H9 (cell line): ENCODE measurements at regions not wholly inside any gene's neighbourhood (a gene's known extent, or its start where the extent isn't known, plus 50 kb on each side); places are given as distances from the start of the nearest gene placed in this dataset.

Experiments
- DNase-seq: peaks from one replicate; pipeline ENCODE4 v3.0.0-alpha.2; 2017
- H2AFZ ChIP-seq: one replicate; pipeline ENCODE4 v1.6.1; 2013; ENCODE audit warnings: mild to moderate bottlenecking, low read length, control low read depth, moderate library complexity
- H2AK5ac ChIP-seq: 2 replicates; pipeline ENCODE4 v1.6.1; 2013; ENCODE audit warnings: low read length, control low read depth, mixed read lengths; ENCODE audit not compliant: insufficient read length
- H2BK120ac ChIP-seq: one replicate; pipeline ENCODE4 v1.6.1; 2013; ENCODE audit warnings: low read depth, mild to moderate bottlenecking, low read length, control low read depth, inconsistent platforms; ENCODE audit not compliant: poor library complexity, severe bottlenecking
- H2BK12ac ChIP-seq: 2 replicates; pipeline ENCODE4 v1.6.1; 2013; ENCODE audit warnings: low read length, control low read depth, mixed read lengths, low read depth; ENCODE audit not compliant: insufficient read length
- H2BK15ac ChIP-seq: 2 replicates; pipeline ENCODE4 v1.6.1; 2013; ENCODE audit warnings: low read depth, low read length, control low read depth
- H2BK20ac ChIP-seq: one replicate; pipeline ENCODE4 v1.6.1; 2013; ENCODE audit warnings: low read depth, mild to moderate bottlenecking, low read length, control low read depth, inconsistent platforms; ENCODE audit not compliant: poor library complexity, severe bottlenecking
- H2BK5ac ChIP-seq: 2 replicates; pipeline ENCODE4 v1.6.1; 2013; ENCODE audit warnings: low read length, control low read depth, mixed read lengths; ENCODE audit not compliant: insufficient read length
- H3K14ac ChIP-seq: 2 replicates; pipeline ENCODE4 v1.6.1; 2013; ENCODE audit warnings: low read length, control low read depth; ENCODE audit not compliant: insufficient read depth
- H3K18ac ChIP-seq: 2 replicates; pipeline ENCODE4 v1.6.1; 2013; ENCODE audit warnings: low read depth, mild to moderate bottlenecking, mixed read lengths, low read length, control low read depth; ENCODE audit not compliant: insufficient read length
- H3K23ac ChIP-seq: 2 replicates; pipeline ENCODE4 v1.6.1; 2013; ENCODE audit warnings: low read length, control low read depth, mixed read lengths, low read depth; ENCODE audit not compliant: insufficient read length
- H3K23me2 ChIP-seq: 2 replicates; pipeline ENCODE4 v1.6.1; 2013; ENCODE audit warnings: low read depth, mild to moderate bottlenecking, mixed read lengths, low read length, control low read depth; ENCODE audit not compliant: insufficient read length, poor library complexity, severe bottlenecking
- H3K27ac ChIP-seq: 2 replicates; pipeline ENCODE4 v1.5.1; 2013; ENCODE audit warnings: low read length, control low read depth, mixed read lengths, low read depth; ENCODE audit not compliant: insufficient read length
- H3K27me3 ChIP-seq: 2 replicates; pipeline ENCODE4 v1.6.1; 2013; ENCODE audit warnings: low read length, control low read depth, inconsistent platforms; ENCODE audit not compliant: insufficient read depth
- H3K4ac ChIP-seq: 2 replicates; pipeline ENCODE4 v1.6.1; 2013; ENCODE audit warnings: low read depth, mild to moderate bottlenecking, control low read depth, inconsistent platforms, low read length, moderate library complexity
- H3K4me1 ChIP-seq: 2 replicates; pipeline ENCODE4 v1.6.1; 2013; ENCODE audit warnings: low read length, control low read depth, inconsistent platforms; ENCODE audit not compliant: insufficient read depth
- H3K4me2 ChIP-seq: 2 replicates; pipeline ENCODE4 v1.6.1; 2013; ENCODE audit warnings: low read length, control low read depth, mixed read lengths; ENCODE audit not compliant: insufficient read length, insufficient read depth
- H3K56ac ChIP-seq: 2 replicates; pipeline ENCODE4 v1.6.1; 2013; ENCODE audit warnings: low read depth, mild to moderate bottlenecking, mixed read lengths, low read length, control low read depth; ENCODE audit not compliant: insufficient read length
- H3K79me1 ChIP-seq: 2 replicates; pipeline ENCODE4 v1.6.1; 2013; ENCODE audit warnings: low read depth, mild to moderate bottlenecking, moderate library complexity, low read length, control low read depth, inconsistent platforms; ENCODE audit not compliant: insufficient read depth, poor library complexity, severe bottlenecking
- H3K79me2 ChIP-seq: 2 replicates; pipeline ENCODE4 v1.6.1; 2013; ENCODE audit warnings: low read length, control low read depth, inconsistent platforms; ENCODE audit not compliant: insufficient read depth
- H3K9ac ChIP-seq: 2 replicates; pipeline ENCODE4 v1.6.1; 2013; ENCODE audit warnings: low read length, control low read depth, mixed read lengths; ENCODE audit not compliant: insufficient read length; ENCODE audit errors: extremely low read depth
- H3K9me3 ChIP-seq: one replicate; pipeline ENCODE4 v1.6.1; 2013; ENCODE audit warnings: low read depth, low read length, inconsistent platforms; ENCODE audit not compliant: control insufficient read depth
- H3T11ph ChIP-seq: one replicate; pipeline ENCODE4 v1.6.1; 2013; ENCODE audit warnings: mild to moderate bottlenecking, low read length, control low read depth, inconsistent platforms
- H4K20me1 ChIP-seq: one replicate; pipeline ENCODE4 v1.6.1; 2013; ENCODE audit not compliant: control insufficient read depth, insufficient read length, insufficient read depth
- H4K5ac ChIP-seq: 2 replicates; pipeline ENCODE4 v1.6.1; 2013; ENCODE audit warnings: low read depth, mild to moderate bottlenecking, mixed read lengths, low read length, control low read depth; ENCODE audit not compliant: insufficient read length
- H4K8ac ChIP-seq: replicated peaks from 2 replicates; pipeline ENCODE4 v1.6.1; 2013; ENCODE audit warnings: low read length, control low read depth, mixed read lengths, low read depth; ENCODE audit not compliant: insufficient read length
- H4K91ac ChIP-seq: 2 replicates; pipeline ENCODE4 v1.6.1; 2013; ENCODE audit warnings: low read depth, mild to moderate bottlenecking, moderate library complexity, mixed read lengths, low read length, control low read depth; ENCODE audit not compliant: insufficient read length
- H3K27ac Mint-ChIP-seq, 3 experiments: 2 replicates in 2 of 3; 3 replicates in 1 of 3; pipeline ENCODE4 v1.8.0; 2020 to 2021; ENCODE audit warnings: mixed read lengths in 3 of 3, mild to moderate bottlenecking in 1 of 3, moderate library complexity in 1 of 3
- H3K27me3 Mint-ChIP-seq: 2 replicates; pipeline ENCODE4 v1.8.0; 2021; ENCODE audit warnings: low read depth, mild to moderate bottlenecking, moderate library complexity, mixed read lengths
- H3K36me3 Mint-ChIP-seq, 3 experiments: 2 replicates in 2 of 3; 3 replicates in 1 of 3; pipeline ENCODE4 v1.8.0; 2020 to 2021; ENCODE audit warnings: low read depth in 3 of 3, mixed read lengths in 3 of 3; ENCODE audit not compliant: insufficient read depth in 1 of 3
- H3K4me1 Mint-ChIP-seq, 2 experiments: 2 replicates each; pipeline ENCODE4 v1.8.0; 2020; ENCODE audit warnings: mixed read lengths in 2 of 2
- H3K4me3 Mint-ChIP-seq, 2 experiments: 2 replicates in 1 of 2; 3 replicates in 1 of 2; pipeline ENCODE4 v1.8.0; 2020 to 2021; ENCODE audit warnings: mild to moderate bottlenecking in 2 of 2, mixed read lengths in 2 of 2, moderate library complexity in 1 of 2
- H3K9me3 Mint-ChIP-seq, 2 experiments: 2 replicates in 1 of 2; 3 replicates in 1 of 2; pipeline ENCODE4 v1.8.0; 2020; ENCODE audit warnings: mild to moderate bottlenecking in 2 of 2, mixed read lengths in 2 of 2, moderate library complexity in 1 of 2
- CTCF ChIP-seq: fragments of 200-600 bp; sonication (generic); conservative IDR thresholded peaks from 3 replicates; pipeline ENCODE4 v1.8.0; 2021; ENCODE audit warnings: antibody characterized with exemption, mild to moderate bottlenecking
- WGBS: extraction: QIAGEN DNeasy Blood & Tissue Kit; methylation state at CpG from one replicate; pipeline ENCODE4 v1.1.7; 2013; ENCODE audit warnings: missing lambda C conversion rate, low lambda C conversion rate, mixed read lengths; ENCODE audit not compliant: insufficient read length; ENCODE audit errors: extremely low coverage; 5-methylcytosine and 5-hydroxymethylcytosine counted together

- no peaks in the 10 kb centered on the region for H3K4me1 ChIP-seq
- H3K79me1 ChIP-seq: no peaks in the 10 kb centered on the region
- H3K36me3 Mint-ChIP-seq: no peaks in the 10 kb centered on the region
- H3K9me3 ChIP-seq: no peaks in the 10 kb centered on the region
- no peak overlapping the region for H2BK20ac ChIP-seq
- H3T11ph ChIP-seq: no peak overlapping the region
- H4K91ac ChIP-seq: no peak overlapping the region
- no peak overlapping the region for H3K23ac ChIP-seq
- H3K9ac ChIP-seq: no peak overlapping the region
- no peak overlapping the region for H2AK5ac ChIP-seq
- H4K5ac ChIP-seq: no peak overlapping the region
- H2BK120ac ChIP-seq: no peak overlapping the region
- no peak for DNase-seq
- no peak overlapping the region for H3K27ac ChIP-seq
- no peak overlapping the region for H2BK15ac ChIP-seq
- no peak overlapping the region for H3K14ac ChIP-seq
- no peak overlapping the region for H3K4ac ChIP-seq
- H3K56ac ChIP-seq: no peak overlapping the region
- WGBS: no CpG with 5 or more reads among the region's 6 CpGs
- no peak overlapping the region for H2BK12ac ChIP-seq
- no peaks in the 10 kb centered on the region for H4K20me1 ChIP-seq
- H3K4me3 Mint-ChIP-seq: no peak overlapping the region
- no peak overlapping the region for H2BK5ac ChIP-seq
- no peak overlapping the region for H3K18ac ChIP-seq
- H2AFZ ChIP-seq: no peak overlapping the region
- no peak overlapping the region for H4K8ac ChIP-seq
- H3K27ac Mint-ChIP-seq: no peak overlapping the region
- no peaks in the 10 kb centered on the region for H3K23me2 ChIP-seq
- H3K27me3 Mint-ChIP-seq: no peaks in the 10 kb centered on the region
- H3K4me2 ChIP-seq: no peak overlapping the region
- no peak for TF ChIP-seq CTCF
- H3K27me3 ChIP-seq: no peaks in the 10 kb centered on the region
- no peaks in the 10 kb centered on the region for H3K9me3 Mint-ChIP-seq
- H3K79me2 ChIP-seq: no peaks in the 10 kb centered on the region
- H3K4me1 Mint-ChIP-seq: no peaks in the 10 kb centered on the region
These were observed 70.2 kb downstream of the KLF5 start for GRCh38 chr13:73129023-73129422.
